DMS114 treated with DMSO at 0.1 percent for 48 hours (cell line): ENCODE measurements at regions not wholly inside any gene's neighbourhood (a gene's known extent, or its start where the extent isn't known, plus 50 kb on each side); places are given as distances from the start of the nearest gene placed in this dataset.

Experiments
- DNase-seq: peaks from one replicate; lab custom pipeline; 2025; ENCODE audit not compliant: unreplicated experiment; lab: John Stamatoyannopoulos, UW

- no peak for DNase-seq
Observed at GRCh38 chr15:70449311-70450141, 313.8 kb downstream of the UACA start.

- no peak for DNase-seq
Observed at GRCh38 chr15:70447928-70448698, 315.2 kb downstream of the UACA start.

- DNase-seq = no peak
Observed at GRCh38 chr15:70447521-70447920, 315.8 kb downstream of the UACA start.

- DNase-seq = no peak
Observed at GRCh38 chr15:70447081-70447480, 316.3 kb downstream of the UACA start.

GRCh38 chr15:70443486-70444273 is 319.7 kb downstream of the UACA start:
- no peak for DNase-seq

- no peak for DNase-seq
Observed at GRCh38 chr15:70442616-70443321, 320.6 kb downstream of the UACA start.

- no peak for DNase-seq
Observed at GRCh38 chr15:70442211-70442610, 321.1 kb downstream of the UACA start.

GRCh38 chr15:70440416-70441138 is 322.8 kb downstream of the UACA start:
- no peak for DNase-seq

GRCh38 chr15:70439880-70440279 is 323.5 kb downstream of the UACA start:
- no peak for DNase-seq

GRCh38 chr15:70439304-70439877 is 324.0 kb downstream of the UACA start:
- DNase-seq = no peak

- no peak for DNase-seq
Observed at GRCh38 chr15:70438776-70439175, 324.6 kb downstream of the UACA start.

- no peak for DNase-seq
Observed at GRCh38 chr15:70437882-70438451, 325.4 kb downstream of the UACA start.

GRCh38 chr15:70437089-70437488 is 326.3 kb downstream of the UACA start:
- no peak for DNase-seq

- no peak for DNase-seq
Observed at GRCh38 chr15:70436428-70436827, 326.9 kb downstream of the UACA start.

- DNase-seq = no peak
Observed at GRCh38 chr15:70435872-70436271, 327.5 kb downstream of the UACA start.

- no peak for DNase-seq
Observed at GRCh38 chr15:70435369-70435768, 328.0 kb downstream of the UACA start.

- DNase-seq = no peak
Observed at GRCh38 chr15:70433586-70434324, 329.6 kb downstream of the UACA start.

- no peak for DNase-seq
Observed at GRCh38 chr15:70432924-70433495, 330.3 kb downstream of the UACA start.
